ENCODE measurements at regions not wholly inside any gene's neighbourhood (a gene's known extent, or its start where the extent isn't known, plus 50 kb on each side); places are given as distances from the start of the nearest gene placed in this dataset.

DNA sequence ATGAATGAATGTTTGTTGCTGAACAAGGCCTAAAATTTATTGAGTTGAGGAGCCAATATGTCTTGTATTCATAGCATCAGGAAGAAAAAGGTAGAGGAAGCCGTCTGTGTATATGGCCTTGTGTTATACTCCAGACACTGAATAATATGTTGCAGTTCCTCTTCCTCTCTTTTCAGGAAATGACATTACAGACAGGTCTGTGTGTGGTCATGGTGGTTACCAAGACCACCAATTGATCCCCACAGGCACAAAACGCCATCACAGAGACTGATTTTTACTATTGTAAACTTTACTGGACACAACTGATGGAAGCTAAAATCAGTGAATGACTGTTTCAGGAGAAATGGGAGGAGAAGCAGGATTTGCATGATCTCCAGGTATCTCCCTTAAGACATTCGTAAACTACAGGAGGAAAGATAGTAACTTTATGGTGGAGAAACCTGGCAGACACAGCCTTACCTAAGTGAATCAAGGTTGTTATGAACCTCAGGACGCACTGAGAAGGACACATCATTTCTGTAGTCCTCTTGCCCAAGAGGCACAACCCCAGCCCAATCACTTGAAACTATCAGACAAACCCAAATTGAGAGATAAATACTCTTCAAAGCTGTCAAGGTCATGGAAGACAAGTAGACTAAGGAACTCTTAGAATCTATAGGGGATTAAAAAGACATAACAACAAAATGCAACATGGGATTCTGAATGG lies 334.1 kb upstream of the RGS6 start:
- no peak for DNase-seq (ENCODE audit: low read depth in 2 of 2)

DNA sequence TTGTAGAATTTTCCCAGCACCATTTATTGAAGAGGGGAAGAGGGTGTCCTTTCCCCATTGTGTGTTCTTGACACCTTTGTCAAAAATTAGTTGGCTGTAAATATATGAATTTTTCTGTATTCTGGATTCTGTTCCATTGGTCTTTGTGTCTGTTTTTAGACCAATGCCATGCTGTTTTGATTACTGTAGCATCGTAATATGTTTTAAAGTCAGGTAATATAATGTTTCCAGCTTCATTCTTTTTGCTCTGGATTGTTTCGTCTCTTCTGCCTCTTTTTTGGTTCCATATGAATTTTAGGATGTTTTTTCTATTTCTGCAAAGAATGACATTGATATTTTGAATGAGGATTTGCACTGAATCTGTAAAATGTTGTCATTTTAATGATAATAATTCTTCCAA lies 331.9 kb upstream of the RGS6 start:
- DNase-seq (ENCODE audit: low read depth in 2 of 2) = no peak

DNA sequence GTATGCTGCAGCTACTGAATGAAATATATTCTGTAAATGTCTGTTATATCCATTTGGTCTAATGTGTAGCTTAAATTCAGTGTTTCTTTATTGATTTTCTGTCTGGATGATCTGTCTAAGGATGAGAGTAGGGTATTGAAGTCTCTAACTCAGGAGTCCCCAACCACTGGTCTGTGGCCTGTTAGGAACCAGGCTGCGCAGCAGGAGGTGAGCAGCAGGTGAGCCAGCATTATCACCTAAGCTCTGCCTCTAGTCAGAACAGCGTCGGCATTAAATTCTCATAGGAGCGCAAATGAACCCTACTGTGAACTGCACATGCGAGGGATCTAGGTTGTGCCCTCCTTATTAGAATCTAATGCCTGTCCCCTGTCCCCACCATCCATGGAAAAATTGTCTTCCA lies 329.7 kb upstream of the RGS6 start:
- no peak for DNase-seq (ENCODE audit: low read depth in 2 of 2)

DNA sequence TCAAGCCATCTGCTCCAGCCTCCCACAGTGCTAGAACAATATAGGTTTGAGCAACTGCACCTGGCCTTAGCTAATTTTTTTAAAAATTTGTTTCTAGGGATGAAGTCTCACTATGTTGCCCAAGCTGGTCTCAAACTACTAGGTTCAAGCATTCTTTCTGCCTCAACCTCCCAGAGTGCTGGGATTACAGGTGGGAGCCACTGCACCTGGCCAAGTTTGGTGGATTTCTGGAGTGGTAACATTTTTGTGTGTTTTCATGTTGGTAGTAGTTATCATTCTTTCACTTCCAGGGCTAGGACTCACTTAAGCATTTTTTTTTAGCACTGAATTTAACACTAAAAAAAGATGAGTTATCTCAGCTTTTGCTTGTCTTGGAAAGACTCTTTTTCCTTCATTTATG lies 328.0 kb upstream of the RGS6 start:
- DNase-seq (ENCODE audit: low read depth in 2 of 2) = no peak

DNA sequence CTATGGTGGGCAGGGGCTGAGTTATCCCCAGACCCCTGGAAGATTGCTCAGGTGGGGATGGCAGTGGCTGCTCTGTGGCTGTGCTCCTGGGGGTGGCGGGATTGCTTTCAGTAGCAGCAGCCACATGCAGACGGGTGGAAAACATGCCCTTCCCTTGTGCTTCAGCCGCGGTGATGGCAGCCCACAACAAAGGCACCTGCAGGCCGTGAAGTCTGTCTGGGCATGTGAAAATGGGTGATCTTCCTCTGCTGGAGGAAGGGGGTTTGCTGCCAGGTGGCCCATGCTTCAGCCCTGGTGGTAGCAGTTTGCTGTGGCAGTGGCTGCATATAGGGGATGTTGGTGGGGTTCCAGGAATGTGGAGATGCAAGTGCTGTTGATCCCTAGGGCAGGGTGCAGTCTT lies 326.2 kb upstream of the RGS6 start:
- DNase-seq (ENCODE audit: low read depth in 2 of 2) = no peak

DNA sequence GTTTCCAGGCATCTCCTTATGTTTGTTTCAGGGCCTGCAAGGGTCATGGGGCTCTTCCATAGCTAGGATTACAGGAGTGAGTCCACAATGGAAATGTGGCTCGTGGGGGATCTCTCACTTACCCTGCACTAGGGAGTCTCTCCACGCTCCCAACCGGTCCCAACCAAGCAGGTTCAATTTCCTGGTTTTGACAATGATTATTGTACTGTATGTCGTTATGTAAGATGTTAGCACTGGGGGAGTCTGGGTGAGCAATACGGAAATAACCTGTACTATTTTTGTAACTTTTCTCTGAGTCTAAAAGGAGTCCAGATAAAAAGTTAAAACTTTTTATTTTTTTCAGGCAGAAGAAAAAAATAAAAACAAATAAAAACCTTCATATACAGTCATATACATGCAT lies 325.7 kb upstream of the RGS6 start:
- no peak for DNase-seq (ENCODE audit: low read depth in 2 of 2)

DNA sequence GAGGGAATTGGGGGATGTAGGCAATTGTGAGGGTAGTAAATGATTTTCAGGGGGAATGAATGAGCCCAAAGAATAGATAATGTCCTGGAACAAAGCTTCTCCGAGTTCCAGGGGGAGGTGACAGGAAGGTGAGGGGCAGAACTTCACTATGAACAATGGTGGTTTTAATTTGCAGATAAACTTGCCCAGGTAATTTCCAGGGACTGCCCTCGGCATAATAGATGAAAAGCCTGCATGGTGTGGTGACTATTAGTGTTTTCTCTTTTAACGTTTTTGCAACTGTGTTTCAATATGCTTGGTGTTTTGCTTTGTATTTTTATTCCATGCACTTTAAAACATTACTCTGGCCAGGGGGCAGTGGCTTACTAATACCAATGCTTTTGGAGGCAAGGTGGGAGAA lies 325.2 kb upstream of the RGS6 start:
- DNase-seq (ENCODE audit: low read depth in 2 of 2) = no peak

DNA sequence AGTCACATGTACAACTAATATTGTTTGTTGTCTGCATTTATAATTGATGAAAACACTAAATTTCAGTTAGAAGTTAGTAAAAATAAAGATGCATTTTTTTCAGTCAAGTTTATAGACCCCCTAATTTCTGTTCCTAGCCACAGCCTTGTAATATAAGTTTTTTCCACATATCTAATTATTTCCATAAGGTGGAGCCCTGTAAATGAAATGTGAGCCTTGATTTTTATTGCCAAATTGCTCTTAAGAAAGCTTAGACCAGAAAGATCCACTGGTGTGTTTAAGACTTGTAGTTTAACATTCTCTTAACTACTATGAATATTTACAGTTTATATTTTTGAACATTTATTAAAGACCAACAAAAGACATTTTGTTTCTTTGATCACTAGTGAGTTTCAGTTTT lies 322.1 kb upstream of the RGS6 start:
- DNase-seq (ENCODE audit: low read depth in 2 of 2) = no peak

DNA sequence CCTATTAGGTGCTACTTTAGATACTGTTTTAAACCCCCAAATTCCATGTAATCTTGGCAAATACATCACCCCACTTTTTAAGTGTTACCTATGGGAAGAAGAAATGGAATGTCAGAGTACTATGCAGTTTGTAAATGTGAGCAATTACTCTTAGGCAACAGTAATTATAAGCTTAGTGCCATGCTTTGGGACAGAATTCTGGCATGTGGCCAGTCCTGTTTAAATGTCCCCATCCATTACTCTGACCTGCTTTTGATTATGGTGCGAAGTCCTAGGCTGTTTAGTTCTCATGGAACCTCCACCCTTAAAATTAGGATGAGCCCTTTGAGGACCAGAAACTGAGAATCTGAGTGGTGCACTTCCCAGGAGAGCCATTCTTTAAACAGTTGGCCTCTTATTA lies 321.4 kb upstream of the RGS6 start:
- DNase-seq (ENCODE audit: low read depth in 2 of 2) = no peak

DNA sequence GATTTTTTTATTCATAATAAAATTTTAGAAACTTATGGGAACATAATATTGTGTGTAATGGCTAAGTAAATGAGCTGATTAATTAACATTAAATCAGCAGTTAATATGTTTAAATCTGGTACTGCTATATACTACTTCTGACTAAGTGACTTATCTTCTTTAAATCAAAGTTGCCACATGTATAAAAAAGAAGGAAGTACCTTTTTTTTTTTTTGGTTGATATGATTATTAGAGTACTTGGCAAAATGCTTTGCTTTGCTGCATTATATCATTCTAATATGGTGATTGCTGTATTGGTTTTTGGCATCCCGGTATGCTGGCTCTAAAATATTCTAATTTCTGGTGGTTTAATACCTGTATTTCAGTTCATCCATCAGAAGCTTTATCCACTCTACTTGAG lies 319.1 kb upstream of the RGS6 start:
- DNase-seq (ENCODE audit: low read depth in 2 of 2) = no peak

DNA sequence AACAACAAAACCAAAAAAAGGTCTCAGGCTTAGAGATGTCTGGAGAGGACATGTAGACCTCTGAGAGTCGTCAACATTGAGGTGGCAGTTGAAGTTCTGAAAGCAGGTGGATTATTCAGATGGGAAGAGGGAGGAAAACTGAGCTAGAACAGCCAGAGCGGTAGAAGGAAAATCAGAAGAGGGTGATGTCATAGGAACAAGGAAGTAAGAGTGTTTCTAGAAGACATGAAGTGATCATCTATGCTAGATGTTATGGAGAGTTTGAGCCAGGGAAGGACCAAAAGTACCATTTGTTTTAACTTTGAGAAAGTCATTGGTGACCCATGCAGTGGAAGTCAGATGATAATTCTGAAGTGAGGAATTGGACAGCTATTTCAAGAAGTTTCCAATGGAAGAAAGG lies 316.2 kb upstream of the RGS6 start:
- DNase-seq (ENCODE audit: low read depth in 2 of 2) = no peak

DNA sequence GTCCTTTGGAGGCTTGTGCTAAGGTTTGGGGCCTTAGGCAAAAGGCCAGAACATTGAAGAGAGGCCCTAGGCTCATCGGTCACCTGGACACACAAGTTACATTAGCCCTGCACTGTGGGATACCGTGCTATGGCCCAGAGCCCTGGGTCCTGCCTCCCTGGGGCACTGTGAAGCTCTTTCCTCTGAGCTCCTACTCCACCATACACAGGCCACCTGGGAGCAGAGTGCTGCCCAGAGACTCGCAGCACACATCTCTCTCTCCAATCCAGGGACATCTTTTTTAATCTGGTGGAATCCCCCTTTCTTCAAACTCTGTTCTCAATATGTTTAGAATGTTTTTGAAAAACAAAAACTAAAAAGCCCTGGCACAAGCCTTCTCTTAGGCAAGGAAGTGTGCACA lies 314.2 kb upstream of the RGS6 start:
- DNase-seq (ENCODE audit: low read depth in 2 of 2) = no peak

DNA sequence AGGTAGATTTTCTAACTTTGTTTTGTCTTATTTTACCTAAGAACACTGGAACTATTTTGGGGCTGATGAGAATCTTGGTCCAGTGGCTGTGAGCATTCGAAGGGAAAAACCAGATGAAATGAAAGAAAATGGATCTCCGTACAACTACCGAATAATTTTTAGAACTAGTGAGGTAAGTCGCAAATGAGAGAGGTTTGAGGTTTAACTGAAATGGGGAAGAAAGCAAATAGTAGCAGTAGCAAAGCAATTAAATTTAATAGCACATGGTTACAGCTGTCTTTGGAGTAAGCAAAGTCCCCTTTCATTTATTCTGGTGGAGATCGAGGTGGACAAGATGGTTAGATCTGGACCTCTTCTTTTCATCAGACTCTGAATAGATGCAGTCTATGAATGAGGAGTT lies 313.5 kb upstream of the RGS6 start:
- DNase-seq (ENCODE audit: low read depth in 2 of 2) = no peak

DNA sequence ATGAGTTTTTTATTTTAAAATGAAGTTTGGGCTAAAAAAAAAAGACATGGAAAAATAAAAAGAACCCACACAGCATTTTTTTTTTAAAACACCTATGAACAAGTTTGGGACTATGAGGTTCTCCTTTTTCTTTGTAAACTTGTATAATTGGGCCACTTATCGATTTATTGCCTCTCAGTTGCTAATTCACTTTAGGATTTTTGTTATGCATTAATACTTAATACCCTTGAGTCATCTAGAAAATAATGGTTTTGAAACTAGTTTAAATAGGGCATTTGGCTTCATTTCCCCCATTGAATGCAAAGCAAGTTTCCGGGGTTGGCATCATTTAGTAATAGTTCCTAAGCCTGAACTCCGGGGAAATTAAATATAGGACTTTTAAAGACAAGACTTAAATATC lies 312.8 kb upstream of the RGS6 start:
- no peak for DNase-seq (ENCODE audit: low read depth in 2 of 2)

DNA sequence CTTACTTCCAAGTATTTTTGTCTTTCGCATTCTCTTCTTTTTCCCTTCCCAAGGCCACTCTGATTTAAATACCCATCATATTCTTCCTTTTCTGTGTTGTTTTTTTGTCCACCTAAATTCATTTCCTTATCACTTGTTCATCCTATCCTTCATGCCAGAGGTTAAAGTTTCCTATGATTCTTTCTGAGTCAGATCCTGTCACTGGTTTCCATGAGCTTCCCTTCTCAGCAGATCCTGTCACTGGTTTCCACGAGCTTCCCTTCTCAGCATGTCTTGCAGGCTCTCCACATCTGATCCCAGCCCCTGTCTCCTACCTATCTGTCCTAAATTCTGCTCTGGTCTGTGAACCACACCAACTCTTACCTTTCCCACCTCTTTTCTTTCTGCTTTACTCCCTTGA lies 311.8 kb upstream of the RGS6 start:
- DNase-seq (ENCODE audit: low read depth in 2 of 2) = no peak

DNA sequence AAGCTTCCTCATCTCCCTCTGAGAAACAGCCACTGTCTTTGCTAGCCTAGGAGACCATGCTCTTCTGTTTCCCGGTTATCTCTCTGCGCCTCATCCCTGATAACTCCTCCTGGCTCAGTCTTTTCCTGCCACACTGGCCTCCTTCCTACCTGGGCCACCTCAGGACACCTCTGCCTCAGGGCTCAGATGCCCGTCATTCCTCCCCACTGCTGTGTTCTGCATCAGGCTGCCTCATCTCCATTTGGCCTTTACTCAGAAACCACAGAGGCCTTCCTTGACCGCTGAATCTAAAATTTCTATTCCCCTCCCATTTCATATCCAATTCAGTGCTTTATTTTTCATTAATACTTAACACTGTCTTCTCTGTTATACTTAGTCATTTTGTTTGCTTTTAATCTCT lies 311.0 kb upstream of the RGS6 start:
- no peak for DNase-seq (ENCODE audit: low read depth in 2 of 2)

DNA sequence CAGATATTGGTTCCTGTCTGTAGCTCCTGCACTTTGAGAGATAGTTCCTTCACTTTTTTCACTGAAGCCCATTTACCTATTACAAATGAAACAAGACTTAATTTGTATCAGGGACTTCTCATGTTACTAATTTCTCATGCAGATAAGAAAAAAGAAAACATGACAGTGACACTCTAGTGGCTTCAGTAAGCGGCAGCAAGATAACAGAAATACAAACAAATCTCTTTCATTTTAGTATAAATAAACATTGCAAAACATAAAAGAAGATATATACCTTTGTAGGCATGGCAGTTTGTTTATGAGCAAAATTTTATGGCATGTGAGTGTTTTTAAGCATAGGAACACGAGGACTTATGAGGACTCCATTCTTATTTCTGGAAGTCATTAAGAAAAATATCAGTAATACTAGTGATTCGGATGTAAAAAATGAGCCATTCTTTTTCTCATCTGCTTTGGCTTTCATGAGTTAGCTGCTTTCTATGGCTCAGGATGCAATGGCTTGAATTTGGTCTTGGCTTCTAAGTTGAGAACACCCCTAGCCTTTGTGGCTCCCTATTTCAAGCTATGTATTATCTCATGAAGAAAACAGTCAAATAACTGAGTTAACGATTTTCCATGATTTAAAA lies 310.1 kb upstream of the RGS6 start:
- DNase-seq (ENCODE audit: low read depth in 2 of 2) = no peak

DNA sequence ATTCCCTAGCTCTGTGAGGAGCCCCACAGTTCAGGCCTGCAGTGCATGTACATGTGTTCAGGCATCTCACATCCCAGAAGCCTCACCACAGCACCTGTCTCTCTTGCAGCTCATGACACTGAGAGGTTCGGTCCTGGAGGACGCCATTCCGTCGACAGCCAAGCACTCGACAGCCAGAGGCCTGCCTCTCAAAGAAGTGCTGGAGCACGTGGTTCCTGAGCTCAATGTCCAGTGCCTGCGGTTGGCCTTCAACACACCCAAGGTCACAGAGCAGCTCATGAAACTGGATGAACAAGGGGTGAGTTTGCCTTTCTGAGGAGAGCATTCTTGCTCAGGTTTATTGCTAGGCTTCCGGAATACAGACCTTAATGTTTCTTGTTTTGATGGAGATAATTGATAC lies 308.3 kb upstream of the RGS6 start:
- no peak for DNase-seq (ENCODE audit: low read depth in 2 of 2)

DNA sequence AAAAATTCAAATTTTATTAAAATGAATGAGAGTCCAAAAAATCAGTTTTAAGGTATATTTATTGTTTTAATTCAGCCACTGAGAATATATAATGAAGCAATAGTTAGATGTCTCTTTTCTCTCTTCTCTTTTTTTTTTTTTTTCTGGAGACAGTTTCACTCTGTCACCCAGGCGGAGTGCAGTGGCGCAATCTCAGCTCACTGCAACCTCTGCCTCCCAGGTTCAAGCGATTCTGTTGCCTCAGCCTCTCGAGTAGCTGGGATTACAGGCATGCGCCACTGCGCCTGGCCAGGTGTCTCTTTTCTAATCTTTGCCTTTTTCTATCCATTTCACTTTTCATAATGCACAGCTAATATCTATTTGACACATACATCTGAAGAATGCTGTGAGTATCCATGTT lies 307.1 kb upstream of the RGS6 start:
- no peak for DNase-seq (ENCODE audit: low read depth in 2 of 2)

DNA sequence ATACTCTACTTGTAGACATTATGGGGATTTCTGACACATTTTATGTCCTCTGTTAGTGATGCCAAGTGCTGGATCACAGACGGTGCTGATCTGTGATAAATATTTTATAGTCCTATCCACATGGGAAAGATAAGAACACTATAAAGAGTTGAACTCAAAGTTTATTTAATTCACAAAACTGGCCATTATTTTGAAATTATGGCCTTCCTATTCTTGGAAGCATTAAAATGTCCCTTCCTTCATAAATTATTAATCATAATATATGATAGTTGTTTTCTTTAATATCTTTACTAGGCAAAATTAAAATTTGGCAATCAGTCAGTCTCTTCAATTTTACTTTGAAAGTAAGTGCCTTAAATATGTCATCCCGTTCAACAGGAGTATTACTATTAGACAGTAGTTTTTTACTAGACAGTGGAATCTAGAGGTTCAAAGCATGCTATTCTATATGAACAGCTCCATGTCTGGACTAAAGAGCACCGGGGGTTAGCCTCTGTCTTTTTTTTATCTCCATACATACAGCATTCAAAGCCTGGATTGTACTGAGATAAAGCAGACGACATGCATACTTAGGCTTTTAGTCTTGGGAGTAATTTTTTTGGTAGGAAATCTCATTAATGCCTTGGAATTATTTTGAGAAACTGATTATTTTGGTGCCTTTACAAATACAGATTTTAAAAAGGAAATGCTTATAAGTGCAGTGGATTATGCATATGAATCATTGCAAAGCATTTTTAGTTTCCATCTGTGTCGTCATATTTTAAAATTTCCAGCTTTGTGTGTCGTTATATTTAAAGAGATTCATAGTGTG lies 306.1 kb upstream of the RGS6 start:
- no peak for DNase-seq (ENCODE audit: low read depth in 2 of 2)

DNA sequence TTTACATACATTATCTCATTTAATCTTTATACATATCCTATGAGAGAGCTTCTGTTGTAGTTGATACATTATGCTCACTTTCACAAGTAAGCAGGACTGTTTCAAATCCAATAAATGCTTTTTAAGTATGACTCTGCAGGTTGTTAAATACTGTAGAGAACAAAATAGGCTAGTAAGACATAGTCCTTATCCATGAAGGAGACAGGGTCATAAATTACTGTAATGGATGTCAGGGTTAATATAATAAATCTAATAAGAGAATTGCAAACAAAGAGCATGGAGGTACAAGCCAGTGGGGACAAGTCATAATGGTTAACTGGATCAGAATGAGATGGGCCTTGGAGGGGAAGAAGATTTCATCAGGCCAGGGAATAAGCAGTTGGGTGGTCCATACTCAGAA lies 303.8 kb upstream of the RGS6 start:
- DNase-seq (ENCODE audit: low read depth in 2 of 2) = no peak

DNA sequence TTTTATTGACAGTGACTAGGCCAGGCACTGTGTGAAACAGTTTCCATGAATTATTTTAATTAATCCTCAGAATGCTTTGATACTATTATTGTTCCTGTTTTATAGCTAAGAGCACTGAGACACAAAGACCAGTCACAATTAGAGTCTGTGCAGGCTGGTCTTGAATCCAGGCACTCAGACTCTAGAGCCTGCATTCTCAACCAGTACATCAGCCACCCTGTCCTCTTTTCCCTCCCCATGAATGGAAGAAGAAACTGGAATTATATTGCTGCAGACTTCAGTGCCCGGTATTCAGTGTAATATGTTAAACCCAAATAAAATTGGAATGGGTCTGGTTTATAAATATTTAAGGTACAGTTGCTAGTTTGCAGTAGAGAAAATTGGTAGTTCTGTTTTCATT lies 303.0 kb upstream of the RGS6 start:
- DNase-seq (ENCODE audit: low read depth in 2 of 2) = no peak

DNA sequence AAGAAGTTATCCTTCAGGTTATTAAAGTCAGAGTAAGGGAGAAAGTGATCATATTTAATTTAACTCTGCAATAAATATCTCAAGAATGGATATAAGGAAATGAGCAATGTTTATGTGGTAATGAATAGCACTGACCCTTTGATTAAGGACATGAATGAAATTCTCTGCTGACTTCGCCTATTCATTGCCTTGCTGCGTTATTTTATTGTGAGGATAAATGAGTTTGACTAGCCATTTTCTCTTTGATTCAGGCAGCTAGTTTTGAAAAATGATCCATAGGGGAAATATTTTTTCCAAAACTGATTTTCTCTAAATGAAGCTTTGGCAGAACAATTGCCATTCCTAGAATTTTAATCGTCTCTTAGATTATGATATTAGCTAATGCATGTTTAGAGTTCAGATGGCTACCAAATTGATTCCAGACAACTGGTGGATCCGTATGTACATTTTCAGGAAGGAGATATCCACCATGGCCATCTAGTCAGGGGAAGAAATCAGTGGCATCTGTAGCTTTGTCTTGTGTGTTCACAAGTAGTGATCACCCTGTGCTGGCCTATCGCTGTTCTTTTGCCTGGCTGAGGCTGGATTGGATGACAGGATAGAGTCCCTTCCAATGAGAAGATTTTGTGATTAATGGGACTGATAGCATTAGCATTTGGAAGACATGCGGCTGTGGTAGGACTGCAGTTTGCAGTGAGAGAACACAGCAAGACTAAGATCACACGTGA lies 302.3 kb upstream of the RGS6 start:
- no peak for DNase-seq (ENCODE audit: low read depth in 2 of 2)

Measured in stimulated activated CD8-positive, alpha-beta memory T cell treated with anti-CD3 and anti-CD28 coated beads, Interleukin-15, amount 100 ng/mL, for 4 hours (primary cell).